DND-41 (cell line): ENCODE measurements at regions not wholly inside any gene's neighbourhood (a gene's known extent, or its start where the extent isn't known, plus 50 kb on each side); places are given as distances from the start of the nearest gene placed in this dataset.
A peak's percentile ranks its signal among the peaks of the same experiment; 100 is the strongest.

Experiments
- ATAC-seq: fragments of 200-7000 bp; cut with Tn5 transposase; 3 replicates; pipeline ENCODE4 v1.9.1; 2021; ENCODE audit warnings: low read depth; ENCODE audit not compliant: insufficient read depth
- DNase-seq: peaks from one replicate; pipeline ENCODE4 v3.0.0-alpha.2; 2020
- H2AFZ ChIP-seq: 2 replicates; pipeline ENCODE4 v1.6.0; 2012; ENCODE audit warnings: low read depth, low read length
- H3K27ac ChIP-seq: 2 replicates; pipeline ENCODE4 v1.5.1; 2012; ENCODE audit warnings: low read length, inconsistent platforms
- H3K27me3 ChIP-seq: fragments of 200-600 bp; sonication (generic); 2 replicates; pipeline ENCODE4 v1.6.0; 2012; ENCODE audit warnings: low read length, mild to moderate bottlenecking, inconsistent platforms; ENCODE audit not compliant: insufficient read depth, poor library complexity
- H3K36me3 ChIP-seq: 2 replicates; pipeline ENCODE4 v1.5.1; 2012; ENCODE audit warnings: low read length, inconsistent platforms; ENCODE audit not compliant: insufficient read depth
- H3K4me1 ChIP-seq: 2 replicates; pipeline ENCODE4 v1.5.1; 2012; ENCODE audit warnings: mild to moderate bottlenecking, low read length; ENCODE audit not compliant: insufficient read depth
- H3K4me2 ChIP-seq: 2 replicates; pipeline ENCODE4 v1.6.0; 2012; ENCODE audit warnings: mild to moderate bottlenecking, moderate library complexity, low read length, inconsistent platforms; ENCODE audit not compliant: insufficient read depth
- H3K4me3 ChIP-seq, 2 experiments: fragments of 200-600 bp in 1 of 2; shearing (Covaris generic) in 1 of 2; 2 replicates each; pipeline ENCODE4 v1.5.1; 2012 to 2016; ENCODE audit warnings: inconsistent platforms in 2 of 2, low read length in 2 of 2, mild to moderate bottlenecking in 2 of 2, low read depth in 1 of 2, moderate library complexity in 1 of 2
- H3K79me2 ChIP-seq: 2 replicates; pipeline ENCODE4 v1.6.0; 2012; ENCODE audit warnings: low read length, inconsistent platforms; ENCODE audit not compliant: insufficient read depth
- H3K9ac ChIP-seq: 2 replicates; pipeline ENCODE4 v1.6.0; 2012; ENCODE audit warnings: low read depth, mild to moderate bottlenecking, inconsistent platforms, low read length, moderate library complexity
- H3K9me3 ChIP-seq: 2 replicates; pipeline ENCODE4 v1.5.1; 2012; ENCODE audit warnings: low read length, moderate library complexity, mild to moderate bottlenecking, inconsistent platforms; ENCODE audit not compliant: insufficient read depth, severe bottlenecking
- H4K20me1 ChIP-seq: 2 replicates; pipeline ENCODE4 v1.6.0; 2012; ENCODE audit warnings: low read length; ENCODE audit not compliant: insufficient read depth
- CTCF ChIP-seq: IDR thresholded peaks from 2 replicates; pipeline ENCODE4 v1.5.1; 2012; ENCODE audit warnings: borderline replicate concordance, low read length, moderate library complexity, mild to moderate bottlenecking; ENCODE audit not compliant: poor library complexity, severe bottlenecking; ENCODE audit errors: extremely low read depth
- EZH2 ChIP-seq: IDR thresholded peaks from 3 replicates; pipeline ENCODE4 v1.6.1; 2012; ENCODE audit warnings: borderline replicate concordance, low read depth, mild to moderate bottlenecking, moderate library complexity, low read length, inconsistent platforms; ENCODE audit not compliant: severe bottlenecking

DNA sequence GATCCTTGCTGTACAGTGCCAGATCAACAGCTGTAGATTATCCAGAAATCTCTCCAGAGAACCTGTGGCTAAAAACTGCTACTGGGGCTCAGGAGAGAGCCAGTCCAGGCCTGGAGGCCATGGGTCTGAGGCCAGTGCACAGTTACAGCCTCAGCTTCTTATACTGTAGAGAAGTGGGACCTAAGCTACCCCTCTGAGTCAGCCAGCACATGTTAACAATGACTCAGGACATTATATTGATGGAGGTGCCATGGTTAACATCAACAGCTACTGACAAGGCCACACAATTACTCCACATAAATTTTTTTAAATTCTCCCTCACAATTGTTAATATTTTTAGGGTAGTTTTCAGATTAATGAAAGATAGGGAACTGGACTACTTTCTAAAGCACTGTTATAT, 138.5 kb downstream of the RBM26 start:
- ATAC-seq (no peak), DNase-seq (no peak)
- Histone ChIP-seq H2AFZ (no peak overlapping the region), H3K27me3 (peaks cover 9% of the 10 kb centered on the region), H3K27ac (no peak overlapping the region), H3K9ac (no peak overlapping the region), H3K9me3 (no peaks in the 10 kb centered on the region), H3K4me1 (no peaks in the 10 kb centered on the region), H3K79me2 (no peaks in the 10 kb centered on the region), H3K36me3 (no peaks in the 10 kb centered on the region), H3K4me3 (no peak overlapping the region), H4K20me1 (no peaks in the 10 kb centered on the region), H3K4me2 (no peak overlapping the region)
- TF ChIP-seq CTCF (no peak), EZH2 (no peak)

- DNase-seq (no peak), ATAC-seq (peak; percentile 47; the same call in 1 of the 3 replicates)
- TF ChIP-seq EZH2 (no peak), CTCF (no peak)
- Histone ChIP-seq H2AFZ (no peak overlapping the region), H3K9ac (no peak overlapping the region), H3K4me1 (no peaks in the 10 kb centered on the region), H3K27me3 (peaks cover 7% of the 10 kb centered on the region), H3K79me2 (no peaks in the 10 kb centered on the region), H4K20me1 (no peaks in the 10 kb centered on the region), H3K27ac (no peak overlapping the region), H3K4me3 (no peak overlapping the region), H3K36me3 (no peaks in the 10 kb centered on the region), H3K4me2 (no peak overlapping the region), H3K9me3 (no peaks in the 10 kb centered on the region)
Observed at GRCh38 chr13:79258489-79258888, 147.6 kb downstream of the RBM26 start.

GRCh38 chr13:79246578-79246949, 159.5 kb downstream of the RBM26 start:
- no peak overlapping the region for H3K9ac ChIP-seq
- H3K27me3 ChIP-seq: peaks cover 4% of the 10 kb centered on the region
- no peaks in the 10 kb centered on the region for H4K20me1 ChIP-seq
- no peak overlapping the region for H3K4me2 ChIP-seq
- ATAC-seq: no peak
- no peaks in the 10 kb centered on the region for H3K4me1 ChIP-seq
- no peak for DNase-seq
- H3K9me3 ChIP-seq: no peaks in the 10 kb centered on the region
- TF ChIP-seq EZH2: no peak
- peak; percentile 42 for TF ChIP-seq CTCF
- H3K79me2 ChIP-seq: no peaks in the 10 kb centered on the region
- H3K27ac ChIP-seq: no peak overlapping the region
- H2AFZ ChIP-seq: no peak overlapping the region
- H3K36me3 ChIP-seq: no peaks in the 10 kb centered on the region
- no peak overlapping the region for H3K4me3 ChIP-seq
